GM10248 (cell line): ENCODE measurements at regions not wholly inside any gene's neighbourhood (a gene's known extent, or its start where the extent isn't known, plus 50 kb on each side); places are given as distances from the start of the nearest gene placed in this dataset.

Experiments
- CTCF ChIA-PET: fragments of 300-600 bp; sonication (Branson Sonifier 250); formaldehyde crosslinking; extraction: SDS; loops from one replicate; lab custom pipeline; 2021; ENCODE audit warnings: antibody characterized with exemption; lab: Yijun Ruan, JAX
- POLR2A ChIA-PET: fragments of 350-650 bp; sonication (Branson Sonifier 250); formaldehyde crosslinking; extraction: SDS; loops from one replicate; lab custom pipeline; 2020; ENCODE audit warnings: antibody characterized with exemption; lab: Yijun Ruan, JAX
- DNase-seq: peaks from one replicate; pipeline ENCODE4 v3.0.0; 2012; ENCODE audit errors: extremely low spot score
- CTCF ChIP-seq: IDR thresholded peaks from 2 replicates; pipeline ENCODE4 v1.5.1; 2012; ENCODE audit warnings: mild to moderate bottlenecking, low read depth; ENCODE audit errors: extremely low read depth, missing control alignments, control extremely low read depth

- DNase-seq: no peak
- ChIA-PET CTCF (no interaction called here), POLR2A (no interaction called here)
- no peak for TF ChIP-seq CTCF
Observed at GRCh38 chrX:10979956-10980355, 131.2 kb upstream of the HCCS start.

DNA sequence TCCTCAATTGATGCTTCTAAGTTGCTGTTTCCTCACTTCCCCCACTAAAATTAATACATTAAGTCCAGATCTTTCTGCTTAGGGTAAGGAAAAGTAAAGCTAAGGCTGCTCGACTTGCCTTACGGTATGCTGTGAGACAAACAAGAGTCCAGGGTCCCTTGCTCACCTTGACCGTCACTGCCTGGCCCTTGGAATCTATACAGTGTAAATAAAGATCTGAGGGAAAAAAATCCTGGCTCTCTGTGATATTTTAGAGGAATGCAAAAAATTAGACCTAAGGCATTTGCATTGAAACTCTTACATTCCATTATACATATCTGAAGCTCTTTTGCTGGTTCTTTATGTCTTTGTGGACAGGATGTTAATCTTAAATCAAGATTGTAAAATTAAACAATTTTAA lies 129.6 kb upstream of the HCCS start:
- ChIA-PET POLR2A (no interaction called here), CTCF (no interaction called here)
- DNase-seq: no peak
- no peak for TF ChIP-seq CTCF

DNA sequence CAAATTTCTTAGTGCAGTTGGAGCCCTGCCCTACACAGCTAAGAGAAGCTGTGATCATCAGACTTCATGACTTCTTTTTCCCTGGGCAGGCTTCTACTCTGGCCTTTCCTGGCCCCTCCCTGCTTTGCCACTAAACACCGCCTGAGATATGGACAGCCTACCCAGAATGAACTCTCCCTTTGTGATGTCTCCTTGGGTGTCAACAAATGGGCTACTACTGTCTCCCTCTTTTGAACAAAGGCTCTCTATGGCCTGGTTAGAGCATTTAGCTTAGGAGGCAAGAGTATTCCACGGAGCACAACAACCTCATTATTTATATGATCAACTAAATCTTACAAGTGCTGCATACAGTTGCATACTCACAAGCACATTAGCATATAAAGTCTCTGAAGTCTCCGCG lies 127.6 kb upstream of the HCCS start:
- CTCF ChIA-PET: no interaction called here
- no peak for TF ChIP-seq CTCF
- DNase-seq: no peak
- POLR2A ChIA-PET: no interaction called here

GRCh38 chrX:10984213-10984612 lies 126.9 kb upstream of the HCCS start:
- CTCF ChIA-PET: no interaction called here
- TF ChIP-seq CTCF: no peak
- no peak for DNase-seq
- POLR2A ChIA-PET: no interaction called here

DNA sequence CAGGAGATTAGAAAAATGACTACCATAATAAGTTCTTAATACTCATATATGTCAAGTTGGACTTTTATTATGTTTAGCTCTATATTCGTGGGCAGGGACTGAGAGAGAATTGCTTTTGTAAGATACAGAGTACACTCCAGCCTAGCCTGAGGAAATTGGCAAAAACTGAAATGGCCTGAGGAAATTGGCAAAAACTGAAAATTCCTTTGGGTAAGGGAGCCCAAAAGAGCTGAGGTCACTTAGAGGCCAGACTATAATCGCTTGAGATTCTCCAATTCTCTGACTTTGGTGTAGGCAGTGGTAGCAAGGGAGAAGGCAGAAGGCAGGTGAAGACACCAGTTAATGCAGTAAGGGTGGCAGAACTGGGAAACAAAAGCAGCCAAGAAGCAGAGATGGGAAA lies 124.5 kb upstream of the HCCS start:
- CTCF ChIA-PET: no interaction called here
- POLR2A ChIA-PET: no interaction called here
- DNase-seq: no peak

DNA sequence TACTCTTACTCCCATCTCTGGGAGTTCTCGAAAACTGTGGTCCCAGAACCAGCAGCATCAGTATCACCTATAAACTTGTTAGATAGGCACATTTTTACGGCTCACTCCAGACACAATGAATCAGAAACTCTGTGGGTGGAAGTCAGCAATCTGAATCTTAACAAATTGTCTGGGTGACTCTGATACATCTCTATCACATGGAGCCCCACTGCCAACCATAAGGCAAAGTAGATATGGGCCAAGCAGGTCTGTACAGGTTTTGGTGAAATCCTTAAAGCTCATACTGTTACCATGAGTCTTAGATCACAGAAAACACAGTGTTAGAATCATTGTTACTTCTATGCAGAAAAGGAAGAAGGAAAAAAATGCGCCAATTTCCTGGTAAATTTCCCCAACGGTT lies 122.5 kb upstream of the HCCS start:
- POLR2A ChIA-PET: no interaction called here

More for the DNA sequence above, 124.5 kb upstream of the HCCS start:
- TF ChIP-seq CTCF: no peak

More for the DNA sequence above, 122.5 kb upstream of the HCCS start:
- TF ChIP-seq CTCF: no peak
- no peak for DNase-seq
- CTCF ChIA-PET: no interaction called here
